Fibroblast of lung (primary cell): ENCODE measurements at regions not wholly inside any gene's neighbourhood (a gene's known extent, or its start where the extent isn't known, plus 50 kb on each side); places are given as distances from the start of the nearest gene placed in this dataset.

Source experiments
- CTCF ChIP-seq, 2 donors: IDR thresholded peaks in 1 of 2; conservative IDR thresholded peaks in 1 of 2; 1 replicate in 1 of 2; 2 replicates in 1 of 2; pipeline ENCODE4 v1.5.1; 2011 to 2012; ENCODE audit warnings: low read length in 2 of 2, control low read depth in 1 of 2, inconsistent platforms in 1 of 2, low read depth in 1 of 2, mild to moderate bottlenecking in 1 of 2
- EZH2 ChIP-seq: IDR thresholded peaks from 2 replicates; pipeline ENCODE4 v1.5.1; 2012; ENCODE audit warnings: low read length, control low read depth, mild to moderate bottlenecking; ENCODE audit errors: missing control alignments

- TF ChIP-seq CTCF (conservative IDR thresholded peaks at IDR 0.05 in 1 of 2, IDR thresholded peaks at IDR 0.05 in 1 of 2; ENCODE audit: low read depth in 1 of 2, low read length in 2 of 2) = no peak
- no peak for TF ChIP-seq EZH2
These were observed 62.2 kb downstream of the TLNRD1 start for GRCh38 chr15:81062937-81063336.
